ENCODE measurements at regions not wholly inside any gene's neighbourhood (a gene's known extent, or its start where the extent isn't known, plus 50 kb on each side); places are given as distances from the start of the nearest gene placed in this dataset.

GRCh38 chr7:25069900-25070443, 55.1 kb downstream of the CYCS start:
- H2AK9ac ChIP-seq (replicated peaks; ENCODE audit: low read depth, low read length, poor library complexity) = no peak overlapping the region
- peaks cover 4% of the 10 kb centered on the region; the same call in 1 of the 2 replicates for H3K4me1 ChIP-seq (ENCODE audit: control insufficient read depth, insufficient read depth, low read length)
- ATAC-seq (ENCODE audit: low read depth) (peak; percentile 52), DNase-seq (peak; percentile 88)
- ChIA-PET POLR2A (ENCODE audit: unreplicated experiment) (no interaction called here), CTCF (interaction anchor here (0.6 to 1.2 kb wide), 14 partner anchors 13 to 258 kb away, joined by 3 to 17 read pairs (median 3); no protein-coding TSS in a partner anchor)
- in situ Hi-C loops (cut with MboI; ENCODE audit: low sequenced_read_pairs) (loop anchor here (10.0 kb wide), 1 partner anchor 85 kb away; the partner anchor contains the start of gene OSBPL3), dilution Hi-C loops (cut with HindIII; ENCODE audit: low sequenced_read_pairs, unreplicated experiment) (no loop called here), intact Hi-C loops (cut with micrococcal nuclease) (loop anchor here (1.0 to 10.0 kb wide), 5 partner anchors 45 to 258 kb away; partner anchors contain the start of gene OSBPL3)
- H3K9ac ChIP-seq (ENCODE audit: low read depth, low read length) = no peak overlapping the region
- BruUV-seq (replicated peaks) = no TSS peak
- peak overlapping the region; percentile 23; the same call in 1 of the 3 replicates for H2BK15ac ChIP-seq (ENCODE audit: low read depth, low read length)
- 0 out of 2 replicates have a peak, but pooled peaks cover 6% of the 10 kb centered on the region for H3K9me1 ChIP-seq (ENCODE audit: insufficient read depth, low read length)
- H3K79me1 ChIP-seq (ENCODE audit: low read depth in 1 of 2, low read length in 2 of 2) = no peaks in the 10 kb centered on the region; a peak in 1 of 4 replicates
- H3K9me3 ChIP-seq (ENCODE audit: control insufficient read depth, insufficient read depth, low read length) = no peaks in the 10 kb centered on the region
- no peak overlapping the region for H4K5ac ChIP-seq (ENCODE audit: low read depth, low read length)
- peak overlapping the region; percentile 75 for H2AFZ ChIP-seq (replicated peaks; ENCODE audit: low read length, poor library complexity)
- no peaks in the 10 kb centered on the region for H3K36me3 ChIP-seq (ENCODE audit: control insufficient read depth, insufficient read depth, low read length)
- peak overlapping the region; percentile 59 for H4K91ac ChIP-seq (ENCODE audit: insufficient read depth, low read depth, low read length)
- H2BK5ac ChIP-seq (ENCODE audit: low read depth, low read length, poor library complexity, severe bottlenecking) = no peak overlapping the region
- no peak overlapping the region for H3K18ac ChIP-seq (ENCODE audit: low read depth, low read length)
- H4K8ac ChIP-seq (ENCODE audit: low read depth in 2 of 2, low read length in 2 of 2) = peak overlapping the region in 1 of 2 experiments; percentile 83; a peak in 2 of 4 replicates
- no peak overlapping the region for H3K4me2 ChIP-seq (ENCODE audit: low read depth, low read length)
- no peaks in the 10 kb centered on the region for H4K20me1 ChIP-seq (ENCODE audit: insufficient read depth, low read length)
- peak overlapping the region; percentile 82 for H3K4ac ChIP-seq (ENCODE audit: low read depth, low read length)
- H2BK120ac ChIP-seq (ENCODE audit: low read depth, low read length) = peak overlapping the region; percentile 84
- H2AK5ac ChIP-seq (ENCODE audit: low read depth, low read length) = 0 out of 2 replicates have a peak overlapping the region, but pooled peaks have one; percentile 38
- WGBS, 2 experiments (ENCODE audit: extremely low coverage in 2 of 2, insufficient read length in 1 of 2) = 0% methylated on average over 1 of the region's 11 CpGs; no CpG with 5 or more reads in 1 of the 2 experiments
- H3K4me3 ChIP-seq (ENCODE audit: insufficient read depth, low read depth, low read length) = no peak overlapping the region
- peak; percentile 94 for TF ChIP-seq SMC3 (IDR thresholded peaks at IDR 0.05; ENCODE audit: low read depth, low read length)
- no peak for TF ChIP-seq FOS (IDR thresholded peaks at IDR 0.05; ENCODE audit: low read depth, low read length)
- TF ChIP-seq USF2 (IDR thresholded peaks at IDR 0.05; ENCODE audit: low read depth, low read length) = no peak
- no peak for TF ChIP-seq RFX5 (IDR thresholded peaks at IDR 0.05; ENCODE audit: low read depth, low read length)
- peak; percentile 92 for TF ChIP-seq RAD21 (IDR thresholded peaks at IDR 0.05; ENCODE audit: low read length)
- TF ChIP-seq, protein P1, sequence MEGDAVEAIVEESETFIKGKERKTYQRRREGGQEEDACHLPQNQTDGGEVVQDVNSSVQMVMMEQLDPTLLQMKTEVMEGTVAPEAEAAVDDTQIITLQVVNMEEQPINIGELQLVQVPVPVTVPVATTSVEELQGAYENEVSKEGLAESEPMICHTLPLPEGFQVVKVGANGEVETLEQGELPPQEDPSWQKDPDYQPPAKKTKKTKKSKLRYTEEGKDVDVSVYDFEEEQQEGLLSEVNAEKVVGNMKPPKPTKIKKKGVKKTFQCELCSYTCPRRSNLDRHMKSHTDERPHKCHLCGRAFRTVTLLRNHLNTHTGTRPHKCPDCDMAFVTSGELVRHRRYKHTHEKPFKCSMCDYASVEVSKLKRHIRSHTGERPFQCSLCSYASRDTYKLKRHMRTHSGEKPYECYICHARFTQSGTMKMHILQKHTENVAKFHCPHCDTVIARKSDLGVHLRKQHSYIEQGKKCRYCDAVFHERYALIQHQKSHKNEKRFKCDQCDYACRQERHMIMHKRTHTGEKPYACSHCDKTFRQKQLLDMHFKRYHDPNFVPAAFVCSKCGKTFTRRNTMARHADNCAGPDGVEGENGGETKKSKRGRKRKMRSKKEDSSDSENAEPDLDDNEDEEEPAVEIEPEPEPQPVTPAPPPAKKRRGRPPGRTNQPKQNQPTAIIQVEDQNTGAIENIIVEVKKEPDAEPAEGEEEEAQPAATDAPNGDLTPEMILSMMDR (conservative IDR thresholded peaks at IDR 0.05; ENCODE audit: low read depth, low read length) = peak; percentile 94
- TF ChIP-seq CEBPB (IDR thresholded peaks at IDR 0.05; ENCODE audit: low read depth, low read length) = peak; percentile 62; the same call in 1 of the 2 replicates
- H3K56ac ChIP-seq (ENCODE audit: extremely low read depth, insufficient read depth, low read length) = no peak overlapping the region
- H3K23ac ChIP-seq (ENCODE audit: low read depth, low read length) = no peak overlapping the region
- H2BK20ac ChIP-seq (ENCODE audit: low read depth, low read length) = peak overlapping the region; percentile 88
- no peak overlapping the region; the same call in 1 of the 2 replicates for H3K14ac ChIP-seq (replicated peaks; ENCODE audit: low read depth, low read length)
- no peak overlapping the region for H3K27ac ChIP-seq (ENCODE audit: insufficient read depth, low read length)
- H3K27me3 ChIP-seq (ENCODE audit: control insufficient read depth, insufficient read depth, low read length) = no peaks in the 10 kb centered on the region
